ENCODE measurements at regions not wholly inside any gene's neighbourhood (a gene's known extent, or its start where the extent isn't known, plus 50 kb on each side); places are given as distances from the start of the nearest gene placed in this dataset.

GRCh38 chr2:150417278-150417677 lies 70.2 kb downstream of the RND3 start:
- no peak for TF ChIP-seq CTCF (IDR thresholded peaks at IDR 0.05; ENCODE audit: low read depth, low read length)
- no peak for DNase-seq (ENCODE audit: extremely low read depth, low read depth)

GRCh38 chr2:150415022-150415421 lies 72.4 kb downstream of the RND3 start:
- TF ChIP-seq CTCF (IDR thresholded peaks at IDR 0.05; ENCODE audit: low read depth, low read length) = no peak
- DNase-seq (ENCODE audit: extremely low read depth, low read depth) = no peak

- TF ChIP-seq CTCF (IDR thresholded peaks at IDR 0.05; ENCODE audit: low read depth, low read length) = no peak
- no peak for DNase-seq (ENCODE audit: extremely low read depth, low read depth)
Measured at GRCh38 chr2:150413910-150414309, 73.6 kb downstream of the RND3 start.

- TF ChIP-seq CTCF (IDR thresholded peaks at IDR 0.05; ENCODE audit: low read depth, low read length) = no peak
- DNase-seq (ENCODE audit: extremely low read depth, low read depth) = no peak
Measured at GRCh38 chr2:150413366-150413765, 74.1 kb downstream of the RND3 start.

GRCh38 chr2:150410809-150411208 lies 76.7 kb downstream of the RND3 start:
- no peak for DNase-seq (ENCODE audit: extremely low read depth, low read depth)
- no peak for TF ChIP-seq CTCF (IDR thresholded peaks at IDR 0.05; ENCODE audit: low read depth, low read length)

- no peak for DNase-seq (ENCODE audit: extremely low read depth, low read depth)
- no peak for TF ChIP-seq CTCF (IDR thresholded peaks at IDR 0.05; ENCODE audit: low read depth, low read length)
Measured at GRCh38 chr2:150409196-150409595, 78.3 kb downstream of the RND3 start.

- TF ChIP-seq CTCF (IDR thresholded peaks at IDR 0.05; ENCODE audit: low read depth, low read length) = no peak
- no peak for DNase-seq (ENCODE audit: extremely low read depth, low read depth)
Measured at GRCh38 chr2:150404147-150404546, 83.3 kb downstream of the RND3 start.
